ENCODE measurements at regions not wholly inside any gene's neighbourhood (a gene's known extent, or its start where the extent isn't known, plus 50 kb on each side); places are given as distances from the start of the nearest gene placed in this dataset.

DNA sequence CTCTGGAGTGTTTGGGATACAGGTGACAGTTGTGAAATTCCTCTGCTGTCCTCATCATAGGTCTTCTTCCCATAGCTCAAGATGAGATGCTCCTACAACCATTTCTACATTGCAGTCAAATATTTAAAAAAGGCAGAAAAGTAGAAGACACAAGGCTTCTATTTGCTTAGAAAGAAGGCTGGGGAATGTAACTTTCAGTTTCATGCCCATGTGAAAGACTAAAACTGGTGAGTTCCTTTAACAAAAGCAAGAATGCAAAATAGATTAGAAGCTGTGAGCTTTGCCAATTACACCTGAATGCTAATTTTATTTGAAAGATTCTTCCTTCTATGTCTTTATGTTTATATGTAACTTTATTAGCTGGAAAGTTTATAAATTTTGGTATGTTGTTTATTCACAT is 1682.7 kb downstream of the BRINP3 start:
- TF ChIP-seq, protein P1, sequence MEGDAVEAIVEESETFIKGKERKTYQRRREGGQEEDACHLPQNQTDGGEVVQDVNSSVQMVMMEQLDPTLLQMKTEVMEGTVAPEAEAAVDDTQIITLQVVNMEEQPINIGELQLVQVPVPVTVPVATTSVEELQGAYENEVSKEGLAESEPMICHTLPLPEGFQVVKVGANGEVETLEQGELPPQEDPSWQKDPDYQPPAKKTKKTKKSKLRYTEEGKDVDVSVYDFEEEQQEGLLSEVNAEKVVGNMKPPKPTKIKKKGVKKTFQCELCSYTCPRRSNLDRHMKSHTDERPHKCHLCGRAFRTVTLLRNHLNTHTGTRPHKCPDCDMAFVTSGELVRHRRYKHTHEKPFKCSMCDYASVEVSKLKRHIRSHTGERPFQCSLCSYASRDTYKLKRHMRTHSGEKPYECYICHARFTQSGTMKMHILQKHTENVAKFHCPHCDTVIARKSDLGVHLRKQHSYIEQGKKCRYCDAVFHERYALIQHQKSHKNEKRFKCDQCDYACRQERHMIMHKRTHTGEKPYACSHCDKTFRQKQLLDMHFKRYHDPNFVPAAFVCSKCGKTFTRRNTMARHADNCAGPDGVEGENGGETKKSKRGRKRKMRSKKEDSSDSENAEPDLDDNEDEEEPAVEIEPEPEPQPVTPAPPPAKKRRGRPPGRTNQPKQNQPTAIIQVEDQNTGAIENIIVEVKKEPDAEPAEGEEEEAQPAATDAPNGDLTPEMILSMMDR (IDR thresholded peaks at IDR 0.05; ENCODE audit: poor library complexity, severe bottlenecking), result no peak
- TF ChIP-seq, protein P2, sequence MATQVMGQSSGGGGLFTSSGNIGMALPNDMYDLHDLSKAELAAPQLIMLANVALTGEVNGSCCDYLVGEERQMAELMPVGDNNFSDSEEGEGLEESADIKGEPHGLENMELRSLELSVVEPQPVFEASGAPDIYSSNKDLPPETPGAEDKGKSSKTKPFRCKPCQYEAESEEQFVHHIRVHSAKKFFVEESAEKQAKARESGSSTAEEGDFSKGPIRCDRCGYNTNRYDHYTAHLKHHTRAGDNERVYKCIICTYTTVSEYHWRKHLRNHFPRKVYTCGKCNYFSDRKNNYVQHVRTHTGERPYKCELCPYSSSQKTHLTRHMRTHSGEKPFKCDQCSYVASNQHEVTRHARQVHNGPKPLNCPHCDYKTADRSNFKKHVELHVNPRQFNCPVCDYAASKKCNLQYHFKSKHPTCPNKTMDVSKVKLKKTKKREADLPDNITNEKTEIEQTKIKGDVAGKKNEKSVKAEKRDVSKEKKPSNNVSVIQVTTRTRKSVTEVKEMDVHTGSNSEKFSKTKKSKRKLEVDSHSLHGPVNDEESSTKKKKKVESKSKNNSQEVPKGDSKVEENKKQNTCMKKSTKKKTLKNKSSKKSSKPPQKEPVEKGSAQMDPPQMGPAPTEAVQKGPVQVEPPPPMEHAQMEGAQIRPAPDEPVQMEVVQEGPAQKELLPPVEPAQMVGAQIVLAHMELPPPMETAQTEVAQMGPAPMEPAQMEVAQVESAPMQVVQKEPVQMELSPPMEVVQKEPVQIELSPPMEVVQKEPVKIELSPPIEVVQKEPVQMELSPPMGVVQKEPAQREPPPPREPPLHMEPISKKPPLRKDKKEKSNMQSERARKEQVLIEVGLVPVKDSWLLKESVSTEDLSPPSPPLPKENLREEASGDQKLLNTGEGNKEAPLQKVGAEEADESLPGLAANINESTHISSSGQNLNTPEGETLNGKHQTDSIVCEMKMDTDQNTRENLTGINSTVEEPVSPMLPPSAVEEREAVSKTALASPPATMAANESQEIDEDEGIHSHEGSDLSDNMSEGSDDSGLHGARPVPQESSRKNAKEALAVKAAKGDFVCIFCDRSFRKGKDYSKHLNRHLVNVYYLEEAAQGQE (IDR thresholded peaks at IDR 0.05; ENCODE audit: borderline replicate concordance), result no peak
- TF ChIP-seq TAF1 (IDR thresholded peaks at IDR 0.05; ENCODE audit: low read depth), result no peak
- TF ChIP-seq SMC3 (conservative IDR thresholded peaks at IDR 0.05; ENCODE audit: poor library complexity), result no peak
- TF ChIP-seq POLR2AphosphoS5 (IDR thresholded peaks at IDR 0.05), result no peak
- TF ChIP-seq EZH2 (IDR thresholded peaks at IDR 0.05; ENCODE audit: borderline replicate concordance, insufficient read depth, low read length, poor library complexity, severe bottlenecking), result no peak
- TF ChIP-seq MXI1 (conservative IDR thresholded peaks at IDR 0.05; ENCODE audit: poor library complexity, severe bottlenecking), result no peak
